Upper lobe of left lung (tissue), 4 donors: ENCODE measurements at regions not wholly inside any gene's neighbourhood (a gene's known extent, or its start where the extent isn't known, plus 50 kb on each side); places are given as distances from the start of the nearest gene placed in this dataset.

Experiments used
- POLR2AphosphoS5 ChIP-seq, 2 donors: sonication (generic); formaldehyde crosslinking; IDR thresholded peaks; one replicate each; pipeline ENCODE4 v1.5.1; 2017; ENCODE audit warnings: antibody characterized with exemption in 2 of 2
- TF ChIP-seq, protein P1 (sequence below), 6 experiments: fragments of 450-650 bp in 4 of 6; fragments of 200-600 bp in 2 of 6; sonication (generic) in 2 of 6; IDR thresholded peaks; one replicate each; pipeline ENCODE4 v1.5.1; 2016 to 2019; ENCODE audit warnings: antibody characterized with exemption in 6 of 6

DNA sequence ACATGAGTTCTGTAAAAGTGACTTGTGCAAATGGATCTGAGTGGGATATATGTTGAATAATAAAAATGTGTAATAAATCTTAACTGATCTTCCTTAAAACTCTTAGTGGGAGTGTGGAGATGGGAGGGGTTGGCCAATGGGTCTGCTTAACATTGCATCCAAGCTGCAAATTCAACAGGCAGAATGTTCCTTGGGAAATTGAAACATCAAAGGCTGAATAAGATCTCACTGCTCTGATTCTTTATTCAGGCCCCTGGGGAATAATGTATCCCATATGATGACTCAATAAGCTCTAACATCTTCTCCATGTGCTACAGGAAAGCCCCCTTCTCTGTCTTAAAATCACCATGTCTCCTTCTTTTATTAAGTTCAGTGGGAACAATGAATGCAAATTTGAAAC is 373.2 kb upstream of the PODXL start:
- TF ChIP-seq, protein P1, sequence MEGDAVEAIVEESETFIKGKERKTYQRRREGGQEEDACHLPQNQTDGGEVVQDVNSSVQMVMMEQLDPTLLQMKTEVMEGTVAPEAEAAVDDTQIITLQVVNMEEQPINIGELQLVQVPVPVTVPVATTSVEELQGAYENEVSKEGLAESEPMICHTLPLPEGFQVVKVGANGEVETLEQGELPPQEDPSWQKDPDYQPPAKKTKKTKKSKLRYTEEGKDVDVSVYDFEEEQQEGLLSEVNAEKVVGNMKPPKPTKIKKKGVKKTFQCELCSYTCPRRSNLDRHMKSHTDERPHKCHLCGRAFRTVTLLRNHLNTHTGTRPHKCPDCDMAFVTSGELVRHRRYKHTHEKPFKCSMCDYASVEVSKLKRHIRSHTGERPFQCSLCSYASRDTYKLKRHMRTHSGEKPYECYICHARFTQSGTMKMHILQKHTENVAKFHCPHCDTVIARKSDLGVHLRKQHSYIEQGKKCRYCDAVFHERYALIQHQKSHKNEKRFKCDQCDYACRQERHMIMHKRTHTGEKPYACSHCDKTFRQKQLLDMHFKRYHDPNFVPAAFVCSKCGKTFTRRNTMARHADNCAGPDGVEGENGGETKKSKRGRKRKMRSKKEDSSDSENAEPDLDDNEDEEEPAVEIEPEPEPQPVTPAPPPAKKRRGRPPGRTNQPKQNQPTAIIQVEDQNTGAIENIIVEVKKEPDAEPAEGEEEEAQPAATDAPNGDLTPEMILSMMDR (IDR thresholded peaks at IDR 0.05) = no peak
- TF ChIP-seq POLR2AphosphoS5 (IDR thresholded peaks at IDR 0.05) = no peak
